ENCODE measurements at regions not wholly inside any gene's neighbourhood (a gene's known extent, or its start where the extent isn't known, plus 50 kb on each side); places are given as distances from the start of the nearest gene placed in this dataset.

DNA sequence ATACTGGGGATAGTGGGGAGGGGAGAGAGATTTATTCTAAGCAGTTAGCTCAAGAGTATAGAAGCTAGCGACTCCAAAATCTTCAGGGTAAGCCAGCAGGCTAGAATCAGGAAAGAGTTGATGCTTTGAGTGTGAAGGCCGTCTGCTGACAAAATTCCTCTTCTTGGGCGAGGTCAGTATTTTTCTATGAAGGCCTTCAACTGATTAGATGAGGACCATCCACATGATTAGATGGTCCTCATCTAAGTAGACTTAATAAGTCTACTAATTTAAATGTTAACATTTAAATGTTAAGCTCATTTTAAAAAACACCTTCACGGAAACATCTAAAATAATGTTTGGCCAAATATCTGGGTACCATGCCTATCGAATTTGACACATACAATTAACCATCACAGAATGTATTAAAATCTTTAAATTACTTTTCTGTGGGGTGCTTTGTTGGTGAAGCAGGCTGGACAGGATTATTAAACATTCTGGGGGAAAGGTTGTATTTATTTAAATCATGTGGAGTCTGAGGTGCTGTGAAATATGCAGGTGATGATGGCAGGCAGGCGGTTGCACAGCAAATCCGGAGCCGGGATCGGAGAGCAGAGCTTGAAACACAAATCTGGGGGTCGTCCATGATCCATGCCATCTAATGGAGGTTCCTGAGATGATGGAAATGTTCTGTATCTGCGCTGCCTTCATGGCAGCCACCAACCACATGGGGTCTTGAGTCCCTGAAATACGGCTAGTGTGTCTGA lies 49.8 kb upstream of the ADORA2B start:
- DNase-seq (ENCODE audit: low read depth) = no peak

Data from EH (cell line).